ENCODE measurements at regions not wholly inside any gene's neighbourhood (a gene's known extent, or its start where the extent isn't known, plus 50 kb on each side); places are given as distances from the start of the nearest gene placed in this dataset.

DNA sequence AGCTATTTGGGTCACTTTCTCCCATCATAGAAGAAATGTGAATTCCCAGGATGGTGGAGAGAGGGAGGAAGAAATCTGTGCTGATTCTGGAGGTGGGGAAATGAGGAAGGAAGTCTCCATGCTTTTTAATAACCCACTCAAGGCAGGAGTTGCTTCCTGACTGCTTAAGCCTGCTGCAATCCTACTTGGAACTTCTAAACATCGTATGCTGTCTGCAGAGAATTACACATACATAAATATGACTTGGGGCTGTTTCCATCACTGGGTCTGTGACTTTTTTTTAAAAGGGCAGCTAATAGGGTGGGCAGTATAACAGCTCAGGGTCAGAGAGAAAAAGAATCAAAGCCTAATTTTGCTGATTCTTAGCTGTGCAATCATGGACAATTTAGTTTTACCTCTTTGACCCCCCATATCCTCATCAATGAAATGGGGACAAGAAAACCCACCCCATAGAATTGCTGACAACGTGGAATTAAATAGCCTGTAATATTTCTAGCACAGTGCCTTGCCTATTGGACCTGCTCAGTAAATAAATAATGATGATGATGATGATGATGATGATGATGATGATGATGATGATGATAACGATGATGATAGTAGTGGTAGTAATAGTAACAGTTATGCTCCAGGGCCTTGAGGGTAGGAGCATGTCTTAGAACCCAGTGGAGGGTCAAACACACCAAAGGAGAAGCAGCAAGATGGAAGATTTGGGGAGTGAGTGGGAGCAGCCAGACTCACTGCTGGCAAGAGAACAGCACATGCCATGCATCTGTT, 166.7 kb upstream of the LRFN2 start:
- Histone ChIP-seq H3K27me3 (ENCODE audit: control insufficient read depth, insufficient read depth, low read length) (peaks cover 11% of the 10 kb centered on the region), H3K36me3 (ENCODE audit: control insufficient read depth, insufficient read depth, low read length) (no peaks in the 10 kb centered on the region), H3K4me3 (ENCODE audit: low read depth, low read length) (no peak overlapping the region)
- TF ChIP-seq, protein P1, sequence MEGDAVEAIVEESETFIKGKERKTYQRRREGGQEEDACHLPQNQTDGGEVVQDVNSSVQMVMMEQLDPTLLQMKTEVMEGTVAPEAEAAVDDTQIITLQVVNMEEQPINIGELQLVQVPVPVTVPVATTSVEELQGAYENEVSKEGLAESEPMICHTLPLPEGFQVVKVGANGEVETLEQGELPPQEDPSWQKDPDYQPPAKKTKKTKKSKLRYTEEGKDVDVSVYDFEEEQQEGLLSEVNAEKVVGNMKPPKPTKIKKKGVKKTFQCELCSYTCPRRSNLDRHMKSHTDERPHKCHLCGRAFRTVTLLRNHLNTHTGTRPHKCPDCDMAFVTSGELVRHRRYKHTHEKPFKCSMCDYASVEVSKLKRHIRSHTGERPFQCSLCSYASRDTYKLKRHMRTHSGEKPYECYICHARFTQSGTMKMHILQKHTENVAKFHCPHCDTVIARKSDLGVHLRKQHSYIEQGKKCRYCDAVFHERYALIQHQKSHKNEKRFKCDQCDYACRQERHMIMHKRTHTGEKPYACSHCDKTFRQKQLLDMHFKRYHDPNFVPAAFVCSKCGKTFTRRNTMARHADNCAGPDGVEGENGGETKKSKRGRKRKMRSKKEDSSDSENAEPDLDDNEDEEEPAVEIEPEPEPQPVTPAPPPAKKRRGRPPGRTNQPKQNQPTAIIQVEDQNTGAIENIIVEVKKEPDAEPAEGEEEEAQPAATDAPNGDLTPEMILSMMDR (IDR thresholded peaks at IDR 0.05; ENCODE audit: insufficient read depth, low read length, poor library complexity, severe bottlenecking), result no peak
- no peak for DNase-seq (ENCODE audit: low read depth)

DNA sequence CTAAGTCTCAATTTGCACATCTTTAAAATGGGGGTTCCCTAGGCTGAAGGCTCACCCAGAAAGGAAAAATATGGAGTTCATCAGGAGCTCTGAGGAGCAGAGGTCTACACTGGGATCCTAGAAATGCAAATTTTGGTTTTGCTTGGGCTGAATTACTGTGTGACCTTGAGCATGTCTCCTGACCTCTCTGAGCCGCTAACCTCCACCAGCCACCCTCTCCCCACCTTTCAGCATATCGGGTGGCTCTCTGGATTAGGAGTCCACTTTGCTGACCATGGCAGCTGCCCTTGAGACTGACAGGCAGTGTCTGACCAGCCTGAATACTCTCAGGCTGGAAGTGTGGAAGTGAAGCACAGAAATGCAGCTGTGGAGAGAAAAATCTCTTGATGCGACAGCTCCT, 165.9 kb upstream of the LRFN2 start:
- no peaks in the 10 kb centered on the region for H3K36me3 ChIP-seq (ENCODE audit: control insufficient read depth, insufficient read depth, low read length)
- H3K27me3 ChIP-seq (ENCODE audit: control insufficient read depth, insufficient read depth, low read length), result peaks cover 11% of the 10 kb centered on the region
- H3K4me3 ChIP-seq (ENCODE audit: low read depth, low read length), result no peak overlapping the region
- DNase-seq (ENCODE audit: low read depth), result no peak
- TF ChIP-seq, protein P1 (IDR thresholded peaks at IDR 0.05; ENCODE audit: insufficient read depth, low read length, poor library complexity, severe bottlenecking), result no peak

DNA sequence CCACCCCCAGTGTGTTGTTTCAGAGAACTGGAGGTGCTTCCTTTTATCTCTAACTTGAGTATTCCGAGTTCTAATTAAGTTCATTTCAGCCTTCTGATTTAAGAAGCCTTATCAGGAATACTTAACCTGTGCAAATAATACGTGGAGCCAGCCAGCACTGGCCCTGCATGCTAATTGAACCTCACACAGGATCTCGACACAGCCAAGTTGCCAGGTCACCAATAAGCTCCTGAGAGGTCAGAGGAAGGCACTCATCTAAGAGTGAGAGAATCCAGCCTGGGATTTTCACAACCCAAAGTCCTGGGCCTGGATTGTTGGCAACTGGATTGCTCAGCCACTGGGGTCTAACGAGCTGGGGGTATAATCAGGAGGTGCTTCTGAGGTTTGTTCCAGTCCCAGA, 157.7 kb upstream of the LRFN2 start:
- TF ChIP-seq, protein P1 (IDR thresholded peaks at IDR 0.05; ENCODE audit: insufficient read depth, low read length, poor library complexity, severe bottlenecking), result no peak
- no peak for DNase-seq (ENCODE audit: low read depth)
- no peak overlapping the region for H3K4me3 ChIP-seq (ENCODE audit: low read depth, low read length)
- H3K36me3 ChIP-seq (ENCODE audit: control insufficient read depth, insufficient read depth, low read length), result no peaks in the 10 kb centered on the region
- H3K27me3 ChIP-seq (ENCODE audit: control insufficient read depth, insufficient read depth, low read length), result no peaks in the 10 kb centered on the region

GRCh38 chr6:40743690-40744446, 156.7 kb upstream of the LRFN2 start:
- Histone ChIP-seq H3K4me3 (ENCODE audit: low read depth, low read length) (no peak overlapping the region), H3K36me3 (ENCODE audit: control insufficient read depth, insufficient read depth, low read length) (no peaks in the 10 kb centered on the region), H3K27me3 (ENCODE audit: control insufficient read depth, insufficient read depth, low read length) (no peaks in the 10 kb centered on the region)
- TF ChIP-seq, protein P1 (IDR thresholded peaks at IDR 0.05; ENCODE audit: insufficient read depth, low read length, poor library complexity, severe bottlenecking), result no peak
- DNase-seq (ENCODE audit: low read depth), result no peak

DNA sequence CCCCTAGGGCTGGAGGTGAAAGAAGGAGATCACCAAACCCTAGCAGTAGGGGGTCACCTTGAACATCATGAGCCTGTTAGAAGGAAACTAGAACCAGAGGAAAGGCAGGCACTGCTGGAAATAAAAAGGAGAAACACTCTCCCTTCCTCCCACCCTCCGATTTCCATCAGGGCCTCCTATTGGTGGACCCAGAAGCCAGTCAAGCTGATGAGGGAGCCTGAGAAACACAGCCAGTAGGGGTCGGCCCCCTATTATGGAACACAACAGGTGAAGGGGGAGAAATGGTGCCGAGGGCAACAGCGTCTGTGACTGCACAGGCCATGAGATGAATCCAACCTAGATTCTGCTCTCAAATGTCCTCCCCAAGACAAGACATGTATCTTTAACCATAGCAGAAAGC, 156.1 kb upstream of the LRFN2 start:
- Histone ChIP-seq H3K27me3 (ENCODE audit: control insufficient read depth, insufficient read depth, low read length) (no peaks in the 10 kb centered on the region), H3K4me3 (ENCODE audit: low read depth, low read length) (no peak overlapping the region), H3K36me3 (ENCODE audit: control insufficient read depth, insufficient read depth, low read length) (no peaks in the 10 kb centered on the region)
- TF ChIP-seq, protein P1 (IDR thresholded peaks at IDR 0.05; ENCODE audit: insufficient read depth, low read length, poor library complexity, severe bottlenecking), result no peak
- no peak for DNase-seq (ENCODE audit: low read depth)

All from kidney epithelial cell (primary cell).